DOHH2 (cell line): ENCODE measurements at regions not wholly inside any gene's neighbourhood (a gene's known extent, or its start where the extent isn't known, plus 50 kb on each side); places are given as distances from the start of the nearest gene placed in this dataset.

ENCODE experiments used
- H3F3A ChIP-seq: fragments of 200-600 bp; sonication (generic), shearing (Covaris generic); 2 replicates; pipeline ENCODE4 v1.6.0; 2016; ENCODE audit warnings: antibody characterized with exemption, mild to moderate bottlenecking; ENCODE audit not compliant: control insufficient read depth, insufficient read depth
- H3K27ac ChIP-seq: fragments of 200-600 bp; sonication (generic); 2 replicates; pipeline ENCODE4 v1.5.1; 2014; ENCODE audit warnings: low read depth, mild to moderate bottlenecking, low read length, moderate library complexity
- H3K27me3 ChIP-seq: fragments of 200-600 bp; sonication (generic); 2 replicates; pipeline ENCODE4 v1.6.1; 2014; ENCODE audit warnings: mild to moderate bottlenecking, low read length, mixed read lengths; ENCODE audit not compliant: control insufficient read depth
- H3K36me3 ChIP-seq: fragments of 200-600 bp; sonication (generic); 2 replicates; pipeline ENCODE4 v1.6.1; 2014; ENCODE audit warnings: mild to moderate bottlenecking, low read length, moderate library complexity, mixed read lengths; ENCODE audit not compliant: control insufficient read depth
- H3K4me1 ChIP-seq: fragments of 200-600 bp; sonication (generic); 2 replicates; pipeline ENCODE4 v1.6.1; 2014; ENCODE audit warnings: mild to moderate bottlenecking, low read length, mixed read lengths; ENCODE audit not compliant: control insufficient read depth
- H3K4me2 ChIP-seq: fragments of 200-600 bp; sonication (generic); 2 replicates; pipeline ENCODE4 v1.6.0; 2014; ENCODE audit warnings: mild to moderate bottlenecking, low read length, moderate library complexity
- H3K4me3 ChIP-seq: fragments of 200-600 bp; sonication (generic); 2 replicates; pipeline ENCODE4 v1.5.1; 2014; ENCODE audit warnings: mild to moderate bottlenecking, low read length, mixed read lengths
- H3K79me2 ChIP-seq: fragments of 200-600 bp; sonication (generic); 2 replicates; pipeline ENCODE4 v1.6.1; 2014; ENCODE audit warnings: mild to moderate bottlenecking, low read length, mixed read lengths; ENCODE audit not compliant: control insufficient read depth
- H3K9me2 ChIP-seq: fragments of 200-600 bp; sonication (generic); replicated peaks from 2 replicates; pipeline ENCODE4 v1.6.1; 2014; ENCODE audit warnings: mild to moderate bottlenecking, low read length, mixed read lengths; ENCODE audit not compliant: control insufficient read depth
- H3K9me3 ChIP-seq: fragments of 200-600 bp; sonication (generic); 2 replicates; pipeline ENCODE4 v1.6.1; 2014; ENCODE audit warnings: antibody characterized with exemption, low read length, mixed read lengths; ENCODE audit not compliant: control insufficient read depth, insufficient read depth
- H4K20me1 ChIP-seq: fragments of 200-600 bp; sonication (generic); 2 replicates; pipeline ENCODE4 v1.6.0; 2014; ENCODE audit warnings: low read depth, mild to moderate bottlenecking, antibody characterized with exemption, low read length, moderate library complexity; ENCODE audit not compliant: control insufficient read depth, insufficient read depth
- CTCF ChIP-seq: fragments of 200-600 bp; sonication (generic); IDR thresholded peaks from one replicate; pipeline ENCODE4 v1.5.1; 2014; ENCODE audit warnings: antibody characterized with exemption, mild to moderate bottlenecking, low read depth, low read length; ENCODE audit not compliant: poor library complexity, severe bottlenecking
- EZH2phosphoT487 ChIP-seq: fragments of 200-600 bp; sonication (generic); IDR thresholded peaks from 2 replicates; pipeline ENCODE4 v1.6.1; 2017; ENCODE audit warnings: borderline replicate concordance, mild to moderate bottlenecking, antibody characterized with exemption, low read length, moderate library complexity, mixed read lengths

GRCh38 chr5:155844542-155844941 is 482.4 kb upstream of the SGCD start:
- no peaks in the 10 kb centered on the region for H4K20me1 ChIP-seq

DNA sequence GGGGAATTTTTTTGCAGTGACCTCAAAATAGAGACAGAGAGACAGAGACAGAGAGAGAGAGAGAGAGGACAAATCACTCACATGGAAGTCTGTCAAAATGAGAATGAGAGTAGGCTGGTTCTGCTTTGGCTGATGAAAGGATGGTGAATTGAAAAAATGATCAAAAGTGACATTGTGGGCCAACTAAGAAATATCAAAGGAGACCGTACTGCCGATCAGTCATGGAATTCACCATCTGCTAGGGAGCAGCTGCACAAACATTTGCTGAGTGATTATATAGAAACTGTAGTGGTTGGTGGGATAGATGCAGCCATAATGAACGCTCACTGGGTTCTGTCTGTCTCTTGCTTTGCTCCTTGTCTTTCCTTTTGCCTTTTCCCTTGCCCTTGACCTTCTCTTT is 476.6 kb upstream of the SGCD start:
- H3K27me3 ChIP-seq = no peaks in the 10 kb centered on the region
- no peaks in the 10 kb centered on the region for H3K36me3 ChIP-seq
- TF ChIP-seq CTCF (no peak), EZH2phosphoT487 (no peak)
- no peaks in the 10 kb centered on the region for H3K9me3 ChIP-seq
- H3K27ac ChIP-seq = no peak overlapping the region
- H3F3A ChIP-seq = no peaks in the 10 kb centered on the region
- no peak overlapping the region for H3K4me3 ChIP-seq
- H3K4me1 ChIP-seq = no peaks in the 10 kb centered on the region
- H3K79me2 ChIP-seq = no peaks in the 10 kb centered on the region
- no peaks in the 10 kb centered on the region for H4K20me1 ChIP-seq
- no peak overlapping the region for H3K4me2 ChIP-seq
- H3K9me2 ChIP-seq = no peaks in the 10 kb centered on the region

More at GRCh38 chr5:155844542-155844941, 482.4 kb upstream of the SGCD start:
- Histone ChIP-seq H3K4me1 (no peaks in the 10 kb centered on the region), H3F3A (no peaks in the 10 kb centered on the region), H3K9me2 (no peaks in the 10 kb centered on the region), H3K79me2 (no peaks in the 10 kb centered on the region), H3K4me2 (no peak overlapping the region), H3K27ac (no peak overlapping the region), H3K4me3 (no peak overlapping the region), H3K27me3 (no peaks in the 10 kb centered on the region), H3K36me3 (no peaks in the 10 kb centered on the region), H3K9me3 (no peaks in the 10 kb centered on the region)
- TF ChIP-seq EZH2phosphoT487 (no peak), CTCF (no peak)

DNA sequence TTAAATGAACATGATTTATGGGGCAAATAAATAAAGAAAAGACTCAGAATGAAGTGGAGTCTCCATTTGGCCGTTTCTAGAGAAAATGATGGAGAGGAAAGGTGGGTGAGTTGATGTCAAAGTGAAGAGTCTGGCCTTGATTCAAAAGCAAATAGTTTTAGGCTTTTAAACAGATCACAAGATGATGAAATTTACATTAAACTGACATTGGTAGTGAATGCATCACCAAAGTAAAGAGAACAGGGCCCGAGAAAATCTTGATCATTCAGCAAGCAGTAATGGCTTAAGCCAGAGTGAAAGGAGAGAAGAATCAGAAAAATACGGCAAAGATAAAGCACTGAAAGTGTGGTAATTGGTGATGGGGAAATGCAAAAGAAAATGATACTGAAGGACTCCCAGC is 460.0 kb upstream of the SGCD start:
- H4K20me1 ChIP-seq = no peaks in the 10 kb centered on the region
- no peaks in the 10 kb centered on the region for H3F3A ChIP-seq
- H3K4me3 ChIP-seq = no peak overlapping the region
- no peak overlapping the region for H3K4me2 ChIP-seq
- H3K9me3 ChIP-seq = no peaks in the 10 kb centered on the region
- H3K27ac ChIP-seq = no peak overlapping the region
- no peak for TF ChIP-seq EZH2phosphoT487
- no peaks in the 10 kb centered on the region for H3K9me2 ChIP-seq
- H3K27me3 ChIP-seq = no peaks in the 10 kb centered on the region
- H3K4me1 ChIP-seq = no peaks in the 10 kb centered on the region
- H3K79me2 ChIP-seq = no peaks in the 10 kb centered on the region
- H3K36me3 ChIP-seq = no peaks in the 10 kb centered on the region

GRCh38 chr5:155867522-155868088 is 459.4 kb upstream of the SGCD start:
- no peak for TF ChIP-seq CTCF
- TF ChIP-seq EZH2phosphoT487 = no peak
- Histone ChIP-seq H3K9me2 (no peaks in the 10 kb centered on the region), H4K20me1 (no peaks in the 10 kb centered on the region), H3K36me3 (no peaks in the 10 kb centered on the region), H3K27ac (no peak overlapping the region), H3K27me3 (no peaks in the 10 kb centered on the region), H3K9me3 (no peaks in the 10 kb centered on the region), H3K4me2 (no peak overlapping the region), H3K4me1 (no peaks in the 10 kb centered on the region), H3K79me2 (no peaks in the 10 kb centered on the region), H3F3A (no peaks in the 10 kb centered on the region), H3K4me3 (no peak overlapping the region)
